Nucleus accumbens (tissue), 56 donors: ENCODE measurements at regions not wholly inside any gene's neighbourhood (a gene's known extent, or its start where the extent isn't known, plus 50 kb on each side); places are given as distances from the start of the nearest gene placed in this dataset.

Experiments used
- DNase-seq, 56 donors: peaks; one replicate each; lab custom pipeline; 2025; lab: John Stamatoyannopoulos, UW

- DNase-seq = no peak
These were observed 50.2 kb upstream of the CDK1 start for GRCh38 chr10:60728056-60728455.

DNA sequence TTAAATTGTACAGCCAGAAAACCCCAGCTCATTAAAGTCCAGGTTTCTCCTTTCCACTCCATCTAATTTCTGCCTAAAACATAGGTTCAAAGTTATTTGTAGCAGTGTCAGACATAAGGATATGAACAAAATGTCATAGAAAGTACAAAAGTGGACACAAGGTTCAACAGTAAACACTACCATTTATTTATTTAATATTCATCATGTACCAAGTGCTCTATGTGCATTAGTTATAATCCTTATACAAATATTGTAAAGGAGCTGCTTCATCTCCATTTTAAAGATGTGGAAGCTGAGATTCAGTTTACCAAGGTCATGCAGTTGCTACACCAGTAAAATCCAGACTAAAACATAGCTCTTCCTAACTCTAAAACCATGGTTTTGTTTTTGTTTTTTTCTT is 52.0 kb upstream of the CDK1 start:
- no peak for DNase-seq

- no peak for DNase-seq
These were observed 55.7 kb upstream of the CDK1 start for GRCh38 chr10:60722623-60723022.

GRCh38 chr10:60719721-60720120 is 58.6 kb upstream of the CDK1 start:
- DNase-seq = no peak

DNA sequence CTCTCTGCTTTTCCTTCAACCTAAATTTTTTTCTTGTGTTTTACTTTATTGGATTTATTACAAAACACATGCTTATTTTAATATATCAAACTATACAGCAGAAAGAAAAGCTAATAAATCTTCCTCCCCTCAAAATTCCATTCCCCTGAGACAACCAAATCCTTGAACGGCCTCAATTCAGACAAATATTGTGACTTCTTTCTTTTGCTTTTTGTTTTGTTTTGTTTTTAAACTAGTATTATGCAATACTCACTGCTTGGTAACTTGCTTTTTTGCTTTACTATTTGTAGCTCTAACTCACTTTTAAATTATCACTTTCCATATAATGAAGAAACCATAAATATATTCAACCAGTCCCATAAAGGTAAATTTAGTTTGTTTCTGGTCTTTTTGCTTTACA is 59.4 kb upstream of the CDK1 start:
- no peak for DNase-seq

- no peak for DNase-seq
These were observed 60.4 kb upstream of the CDK1 start for GRCh38 chr10:60717852-60718251.

DNA sequence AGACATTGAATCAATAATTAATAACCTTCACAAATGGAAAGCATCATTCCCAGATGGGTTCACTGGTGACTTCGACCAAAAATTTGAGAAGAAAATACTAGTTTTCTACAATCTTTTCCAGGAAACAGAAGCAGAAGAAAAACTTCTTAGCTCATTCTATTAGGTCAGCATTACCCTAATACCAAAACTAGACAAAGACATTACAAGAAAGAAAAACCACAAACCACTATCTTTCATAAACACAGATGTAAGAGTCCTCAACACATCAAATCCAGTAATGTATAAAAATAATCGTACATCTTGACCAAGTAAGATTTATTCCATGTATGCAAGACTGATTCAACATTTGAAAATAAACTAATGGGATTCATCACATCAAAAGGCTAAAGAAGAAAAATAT is 64.0 kb upstream of the CDK1 start:
- no peak for DNase-seq

DNA sequence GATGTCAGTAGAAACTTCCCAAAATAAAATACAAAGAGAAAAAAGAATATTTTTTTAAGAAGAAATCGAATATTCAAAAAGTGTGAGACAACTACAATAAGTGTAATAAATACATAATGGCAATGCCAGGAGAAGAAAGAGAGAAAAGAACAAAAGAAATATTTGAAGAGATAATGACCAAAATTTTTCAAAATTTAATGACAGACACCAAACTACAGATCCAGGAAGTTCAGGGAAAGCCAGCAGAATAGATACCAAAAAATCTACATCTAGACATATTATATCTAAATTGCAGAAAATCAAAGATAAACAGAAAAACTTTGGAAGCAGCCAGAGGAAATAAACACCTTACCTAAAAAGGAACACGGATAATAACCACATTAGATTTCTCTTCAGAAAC is 66.8 kb upstream of the CDK1 start:
- DNase-seq = no peak

GRCh38 chr10:60710041-60710440 is 68.2 kb upstream of the CDK1 start:
- no peak for DNase-seq

- no peak for DNase-seq
These were observed 69.6 kb upstream of the CDK1 start for GRCh38 chr10:60708666-60709065.

DNA sequence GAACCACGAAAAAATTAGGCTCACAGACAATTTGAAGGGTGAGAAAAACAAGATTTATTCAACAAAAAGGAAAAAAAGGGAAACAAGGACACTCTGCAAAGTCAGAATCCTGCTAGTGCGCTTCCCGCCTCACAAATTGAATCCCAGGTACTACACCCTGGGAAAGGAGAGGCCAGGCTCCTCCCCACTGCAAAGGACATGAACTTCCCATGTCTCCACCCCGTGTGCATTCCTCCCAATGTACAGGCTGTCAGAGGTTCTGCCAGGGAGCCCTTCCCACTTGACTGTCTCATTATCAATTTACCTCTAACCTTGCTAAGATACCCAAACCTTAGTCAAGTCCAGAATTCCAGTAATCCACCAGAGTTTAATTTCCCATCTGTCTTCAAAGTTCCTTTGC is 70.4 kb upstream of the CDK1 start:
- DNase-seq = no peak

GRCh38 chr10:60706146-60706545 is 72.1 kb upstream of the CDK1 start:
- DNase-seq = no peak

DNA sequence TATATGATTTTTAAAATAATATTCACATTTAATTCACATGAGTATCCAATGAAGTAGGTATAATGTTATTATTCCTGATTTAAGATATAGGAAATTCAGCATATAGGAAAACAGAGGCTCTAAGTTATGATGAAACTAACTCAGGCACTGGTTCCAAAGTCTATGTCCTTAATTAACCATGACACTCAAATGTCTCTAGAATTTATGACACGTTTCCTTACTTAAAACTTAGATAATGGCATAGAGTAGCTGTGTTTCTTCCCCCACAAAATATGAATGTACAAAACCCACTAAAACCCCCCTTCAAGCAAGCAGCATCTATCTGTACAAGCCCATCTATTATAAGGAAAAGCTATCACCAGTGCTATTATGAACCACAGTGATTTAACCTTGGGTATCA is 72.9 kb upstream of the CDK1 start:
- DNase-seq = no peak

GRCh38 chr10:60704471-60704870 is 73.8 kb upstream of the CDK1 start:
- no peak for DNase-seq

DNA sequence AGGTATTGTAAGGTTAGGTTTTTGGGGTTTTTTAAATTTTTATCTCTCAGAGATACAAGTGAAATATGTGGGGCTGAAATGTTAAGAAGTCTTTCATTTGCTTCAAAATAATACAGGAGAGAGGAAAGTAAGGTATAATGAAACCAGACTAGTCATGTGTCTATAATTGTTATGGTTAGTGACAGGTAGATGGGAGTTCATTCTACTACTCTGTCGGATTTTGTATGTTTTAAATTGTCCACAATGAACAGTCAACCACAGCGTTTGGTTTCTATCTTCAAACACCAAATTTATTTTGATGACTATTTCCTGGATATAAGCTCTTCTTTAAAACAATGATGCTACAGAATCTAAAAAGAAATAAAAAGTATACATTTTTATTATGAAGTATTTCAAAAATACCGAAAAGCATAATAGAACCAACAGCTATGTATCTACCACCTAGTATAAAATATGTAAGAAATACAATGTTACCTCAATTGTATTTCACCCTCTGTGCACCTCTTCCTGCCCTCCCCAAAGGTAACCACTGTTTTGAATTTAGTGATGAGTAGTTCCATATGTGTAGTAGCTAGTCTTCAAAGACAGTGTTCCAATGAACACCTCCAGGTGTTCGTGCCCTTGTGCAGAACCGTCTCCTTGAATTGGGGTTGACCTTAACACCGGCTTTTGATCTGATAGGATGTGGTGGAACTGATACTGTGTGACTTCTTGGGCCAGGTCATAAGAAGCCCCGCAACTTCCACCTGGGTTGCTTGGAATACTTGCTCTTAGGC is 74.8 kb upstream of the CDK1 start:
- DNase-seq = no peak

- no peak for DNase-seq
These were observed 90.6 kb upstream of the CDK1 start for GRCh38 chr10:60687679-60688078.

DNA sequence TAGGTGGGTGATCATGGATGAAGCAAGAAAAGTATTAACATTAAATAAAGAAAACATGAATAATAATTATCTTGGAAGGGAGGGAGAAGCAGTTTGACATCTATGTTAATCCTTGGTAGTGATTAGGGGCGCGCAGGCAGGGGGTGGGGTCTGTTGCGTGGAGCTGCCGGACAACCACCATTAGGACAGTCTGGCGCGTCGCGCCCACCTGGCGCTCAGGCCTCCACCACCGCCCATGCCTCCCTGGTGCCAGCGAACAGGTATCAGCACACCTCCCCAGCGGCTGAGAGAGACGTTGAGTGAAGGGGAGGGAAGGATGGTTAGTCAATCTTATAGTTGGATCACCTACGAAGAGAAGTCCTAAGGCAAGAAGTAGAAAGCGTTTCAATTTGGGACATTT is 94.2 kb upstream of the CDK1 start:
- DNase-seq = no peak

- DNase-seq = no peak
These were observed 97.2 kb upstream of the CDK1 start for GRCh38 chr10:60681103-60681502.

DNA sequence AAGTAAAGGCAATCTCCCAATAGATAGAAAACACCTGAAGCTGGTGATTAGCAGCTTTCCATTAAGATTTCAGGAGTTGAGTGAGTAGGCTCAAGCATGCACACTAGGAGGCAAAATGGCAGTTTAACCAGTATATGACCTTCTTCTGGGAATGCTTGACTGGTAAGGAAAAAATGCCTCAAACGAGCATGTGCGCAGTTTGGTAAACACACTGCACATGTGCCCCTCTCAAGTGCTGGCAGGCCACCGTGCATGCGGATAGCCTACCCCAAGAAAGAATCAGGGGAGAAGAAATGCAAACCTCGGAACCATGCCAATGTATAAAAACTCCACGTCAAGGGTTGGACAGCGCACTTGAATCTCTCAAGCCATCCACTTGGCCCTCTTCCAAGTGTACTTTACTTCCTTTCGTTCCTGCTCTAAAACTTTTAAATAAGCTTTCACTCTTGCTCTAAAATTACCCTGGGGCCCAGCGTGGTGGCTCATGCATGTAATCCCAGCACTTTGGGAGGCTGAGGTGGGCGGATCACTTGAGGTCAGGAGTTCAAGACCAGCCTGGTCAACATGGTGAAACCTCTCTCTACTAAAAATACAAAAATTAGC is 98.8 kb upstream of the CDK1 start:
- DNase-seq = no peak

GRCh38 chr10:60678978-60679377 is 99.3 kb upstream of the CDK1 start:
- no peak for DNase-seq

- no peak for DNase-seq
These were observed 100.6 kb upstream of the CDK1 start for GRCh38 chr10:60677531-60678129.

DNA sequence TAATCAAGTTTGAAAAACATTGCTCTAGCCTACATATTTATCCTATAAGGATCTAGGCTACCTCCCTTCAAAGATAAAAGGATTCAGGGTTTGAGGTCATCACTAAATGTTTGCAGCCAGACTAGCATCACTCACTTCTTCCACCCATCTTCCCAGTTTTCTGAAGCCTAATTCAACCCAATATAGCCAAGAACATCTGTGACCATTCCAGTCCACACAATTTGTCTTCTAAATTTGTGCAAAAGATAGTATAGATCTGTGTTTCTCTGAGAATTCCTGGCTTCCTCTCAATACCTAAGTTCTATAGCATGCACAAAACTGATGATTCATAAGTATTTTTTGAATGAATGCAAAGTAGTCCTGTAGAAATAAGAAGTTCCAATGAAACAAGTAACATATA is 103.0 kb upstream of the CDK1 start:
- DNase-seq = no peak
